8988T (cell line): ENCODE measurements at regions not wholly inside any gene's neighbourhood (a gene's known extent, or its start where the extent isn't known, plus 50 kb on each side); places are given as distances from the start of the nearest gene placed in this dataset.

Experiments used
- DNase-seq: peaks from one replicate; pipeline ENCODE4 v3.0.0; 2011

GRCh38 chr20:60485012-60485760 lies 527.0 kb downstream of the CDH26 start:
- no peak for DNase-seq

- no peak for DNase-seq
These were observed 528.1 kb downstream of the CDH26 start for GRCh38 chr20:60486315-60486714.

- DNase-seq, result no peak
These were observed 528.7 kb downstream of the CDH26 start for GRCh38 chr20:60486937-60487336.

- DNase-seq, result no peak
These were observed 532.2 kb downstream of the CDH26 start for GRCh38 chr20:60490217-60491050.

- DNase-seq, result no peak
These were observed 532.9 kb downstream of the CDH26 start for GRCh38 chr20:60491051-60491581.

- DNase-seq, result no peak
These were observed 536.3 kb downstream of the CDH26 start for GRCh38 chr20:60494476-60494875.

GRCh38 chr20:60497298-60498035 lies 539.2 kb downstream of the CDH26 start:
- no peak for DNase-seq

DNA sequence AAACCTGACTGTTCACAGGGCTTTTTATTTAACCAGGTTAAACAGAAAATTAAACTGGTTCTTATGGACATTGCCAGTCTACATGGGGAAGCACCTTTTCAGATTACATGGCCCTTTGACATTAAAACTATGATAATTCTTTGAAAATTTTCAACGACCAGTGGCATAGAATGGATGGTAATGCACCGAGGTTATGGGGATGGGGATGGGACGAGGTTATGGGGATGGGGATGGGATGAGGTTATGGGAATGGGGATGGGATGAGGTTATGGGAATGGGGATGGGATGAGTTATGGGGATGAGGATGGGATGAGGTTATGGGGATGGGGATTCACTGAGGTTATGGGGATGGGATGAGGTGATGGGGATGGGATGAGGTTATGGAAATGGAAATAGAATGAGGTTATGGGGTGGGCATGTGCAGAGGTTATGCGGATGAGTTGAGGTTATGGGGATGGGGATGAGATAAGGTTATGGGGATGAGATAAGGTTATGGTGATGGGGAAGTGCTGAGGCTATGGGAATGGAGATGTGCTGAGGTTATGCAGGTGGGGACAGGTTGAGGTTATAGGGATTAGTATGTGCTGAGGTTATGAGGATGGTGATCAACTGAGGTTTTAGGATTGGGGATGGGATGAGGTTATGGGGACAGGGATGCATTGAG lies 541.9 kb downstream of the CDH26 start:
- DNase-seq, result no peak

- no peak for DNase-seq
These were observed 542.8 kb downstream of the CDH26 start for GRCh38 chr20:60501048-60501447.

DNA sequence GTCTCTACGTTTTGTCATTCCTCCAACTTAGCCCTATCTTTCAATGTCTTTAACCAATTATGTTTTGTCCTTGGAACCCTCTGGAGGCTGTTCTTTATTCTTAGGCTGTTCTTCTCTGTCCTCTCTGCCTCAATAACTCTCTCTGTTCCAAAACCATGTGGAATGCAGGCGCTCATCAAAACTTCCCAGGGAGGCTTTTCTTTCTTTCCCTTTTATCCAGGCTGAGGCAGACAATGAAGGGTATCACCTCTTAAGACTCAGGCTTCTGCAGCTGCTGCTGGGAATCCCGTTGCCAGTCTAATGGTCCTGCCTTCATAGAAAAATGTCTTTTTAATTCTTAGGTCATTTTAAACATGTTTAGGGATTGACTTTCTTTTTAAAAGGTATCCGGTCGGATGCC lies 544.7 kb downstream of the CDH26 start:
- DNase-seq, result no peak

- no peak for DNase-seq
These were observed 547.2 kb downstream of the CDH26 start for GRCh38 chr20:60505423-60505822.

DNA sequence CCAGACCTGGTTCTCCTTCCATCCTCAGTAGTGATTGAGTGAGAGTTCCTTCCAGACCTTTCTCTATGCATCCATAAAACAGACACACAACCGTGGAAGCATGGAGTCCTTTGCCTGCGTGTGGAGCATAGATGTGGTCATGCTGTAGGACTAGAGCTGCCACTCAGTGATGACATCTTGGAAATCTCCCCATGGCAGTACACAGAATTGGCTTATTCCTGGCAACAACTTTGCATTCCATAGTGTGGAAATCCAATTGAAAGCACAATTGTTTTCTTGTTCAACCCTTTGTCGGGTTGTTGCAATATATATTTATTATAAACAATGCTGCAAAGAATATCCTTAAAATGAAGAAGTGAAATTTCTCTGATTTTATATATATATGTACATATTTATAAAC lies 547.8 kb downstream of the CDH26 start:
- DNase-seq, result no peak

DNA sequence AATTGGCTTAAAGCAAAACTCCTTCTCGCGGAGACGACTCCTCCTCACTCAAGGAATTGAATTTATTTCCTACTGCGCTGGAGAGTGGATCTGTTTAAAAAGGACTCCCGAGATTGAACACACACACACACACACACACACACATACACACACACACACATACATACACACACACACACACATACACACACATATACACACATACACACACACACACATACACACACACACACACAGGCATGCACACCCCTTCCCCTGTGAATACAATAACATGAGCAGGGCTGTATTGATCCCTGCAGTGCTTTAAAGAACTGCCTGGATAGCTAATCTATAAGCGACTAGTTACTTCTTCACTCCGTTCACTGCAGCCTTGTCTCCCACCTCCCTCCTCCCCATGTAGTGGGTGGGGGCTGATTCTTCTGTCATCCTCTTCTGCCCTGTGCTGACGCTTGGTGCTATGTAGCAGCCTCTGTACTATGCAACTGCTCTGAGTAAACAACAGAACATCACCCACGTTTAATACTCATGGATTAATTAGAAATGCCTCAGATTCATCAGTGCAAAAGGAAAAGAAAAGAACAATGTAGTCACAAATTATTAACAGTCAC lies 549.0 kb downstream of the CDH26 start:
- no peak for DNase-seq

GRCh38 chr20:60509407-60509806 lies 551.2 kb downstream of the CDH26 start:
- DNase-seq, result no peak

- DNase-seq, result no peak
These were observed 552.1 kb downstream of the CDH26 start for GRCh38 chr20:60510356-60510755.

DNA sequence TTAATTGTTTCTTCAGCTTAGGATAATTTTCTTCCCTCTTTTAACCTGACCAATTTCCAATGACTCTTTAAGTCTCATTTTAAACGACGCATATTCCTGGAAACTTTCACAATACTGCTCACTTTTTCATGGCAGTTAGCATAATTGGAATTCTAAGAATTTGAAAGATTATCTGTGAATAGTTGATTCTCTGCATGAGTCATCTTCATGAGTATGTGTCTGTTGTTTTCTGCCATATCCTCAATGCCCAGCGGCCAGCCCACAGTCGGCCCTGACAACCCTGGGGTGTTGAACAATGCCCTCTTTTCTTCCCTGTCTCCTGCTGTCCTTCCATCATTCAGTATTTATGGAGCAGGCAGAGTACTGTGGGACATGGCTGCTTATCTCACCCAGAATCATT lies 554.2 kb downstream of the CDH26 start:
- DNase-seq, result no peak

DNA sequence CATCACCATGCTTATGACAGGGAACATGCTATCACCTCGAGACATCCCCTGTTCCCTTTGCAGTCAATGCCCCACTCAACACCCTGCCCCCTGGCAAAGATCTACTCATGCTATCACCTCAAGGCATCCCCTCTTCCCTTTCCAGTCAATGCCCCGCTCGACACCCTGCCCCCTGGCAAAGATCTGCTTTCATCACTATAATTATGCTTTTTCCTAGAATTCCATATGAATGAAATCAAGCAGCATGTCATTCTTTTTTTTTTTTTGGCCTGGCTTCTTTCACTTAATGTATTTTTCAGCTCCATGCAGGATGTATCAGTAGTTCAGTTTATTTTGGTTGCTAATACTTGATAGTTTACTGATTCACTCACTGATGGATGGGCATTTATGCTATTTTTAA lies 554.9 kb downstream of the CDH26 start:
- no peak for DNase-seq

DNA sequence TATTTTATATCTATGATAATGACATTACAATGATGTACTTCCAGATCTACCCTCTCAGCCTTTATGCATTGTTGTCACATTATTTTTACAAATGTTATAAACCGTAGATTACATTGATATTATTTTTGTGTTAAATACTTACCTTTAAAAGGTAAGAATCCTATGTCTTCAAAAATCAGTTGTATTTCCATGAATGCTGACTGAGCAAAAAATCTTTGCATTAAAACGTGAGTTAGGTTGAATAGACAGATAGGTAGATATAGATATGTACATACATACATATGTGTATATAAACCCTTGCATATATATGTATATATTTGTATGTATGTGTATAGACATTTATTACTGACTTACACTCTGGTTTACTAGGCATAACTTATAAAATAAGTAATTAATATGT lies 558.2 kb downstream of the CDH26 start:
- DNase-seq, result no peak

- DNase-seq, result no peak
These were observed 559.8 kb downstream of the CDH26 start for GRCh38 chr20:60518022-60518421.

GRCh38 chr20:60525397-60525796 lies 567.2 kb downstream of the CDH26 start:
- DNase-seq, result no peak

GRCh38 chr20:60527656-60528055 lies 569.4 kb downstream of the CDH26 start:
- DNase-seq, result no peak

- no peak for DNase-seq
These were observed 569.9 kb downstream of the CDH26 start for GRCh38 chr20:60528141-60528540.
